HEK293 (cell line): ENCODE measurements at regions not wholly inside any gene's neighbourhood (a gene's known extent, or its start where the extent isn't known, plus 50 kb on each side); places are given as distances from the start of the nearest gene placed in this dataset.

Source experiments
- CTCF ChIA-PET: fragments of 350-600 bp; formaldehyde crosslinking; extraction: SDS; loops from one replicate; lab custom pipeline; 2021; ENCODE audit warnings: antibody characterized with exemption; lab: Yijun Ruan, JAX
- POLR2A ChIA-PET: fragments of 300-600 bp; formaldehyde crosslinking; extraction: SDS; loops from one replicate; lab custom pipeline; 2020; ENCODE audit warnings: antibody characterized with exemption, inconsistent platforms; lab: Yijun Ruan, JAX
- H3K27ac ChIP-seq: fragments of 200-500 bp; sonication (Bioruptor generic); 2 replicates; pipeline ENCODE4 v1.5.1; 2014; ENCODE audit warnings: low read depth, low read length, control low read depth, inconsistent platforms; ENCODE audit errors: extremely low read depth
- H3K36me3 ChIP-seq, 2 experiments: fragments of 200-500 bp in 1 of 2; sonication (Bioruptor generic) in 1 of 2; 1 replicate in 1 of 2; 2 replicates in 1 of 2; pipeline ENCODE4 v1.5.1; 2014 to 2017; ENCODE audit warnings: inconsistent platforms in 2 of 2, low read length in 2 of 2; ENCODE audit not compliant: control insufficient read depth in 2 of 2, insufficient read depth in 1 of 2
- H3K4me1 ChIP-seq: fragments of 200-500 bp; sonication (Bioruptor generic); 2 replicates; pipeline ENCODE4 v1.5.1; 2014; ENCODE audit warnings: mild to moderate bottlenecking, low read length, inconsistent platforms; ENCODE audit not compliant: control insufficient read depth, insufficient read depth
- H3K4me3 ChIP-seq: 2 replicates; pipeline ENCODE4 v1.5.1; 2011; ENCODE audit warnings: low read depth, mild to moderate bottlenecking, control low read depth, low read length, moderate library complexity
- H3K9me3 ChIP-seq: fragments of 200-500 bp; sonication (Bioruptor generic); 2 replicates; pipeline ENCODE4 v1.5.1; 2014; ENCODE audit warnings: low read depth, low read length, inconsistent platforms; ENCODE audit not compliant: control insufficient read depth, insufficient read depth
- BCL11B ChIP-seq: fragments of 450-650 bp; formaldehyde crosslinking; IDR thresholded peaks from 2 replicates; pipeline ENCODE4 v1.5.1; 2016; ENCODE audit warnings: low read depth, missing biosample characterization, missing genetic modification characterization
- HOXD13 ChIP-seq: sonication (generic); formaldehyde crosslinking; IDR thresholded peaks from 2 replicates; pipeline ENCODE4 v1.8.0; 2022; ENCODE audit warnings: missing genetic modification reagents, borderline replicate concordance
- OSR2 ChIP-seq: fragments of 450-650 bp; formaldehyde crosslinking; IDR thresholded peaks from 2 replicates; pipeline ENCODE4 v1.5.1; 2016; ENCODE audit warnings: missing biosample characterization, missing genetic modification characterization
- PBX3 ChIP-seq: sonication (generic); formaldehyde crosslinking; IDR thresholded peaks from 2 replicates; pipeline ENCODE4 v1.8.1; 2022; ENCODE audit warnings: mild to moderate bottlenecking, moderate library complexity, missing genetic modification reagents
- PRDM1 ChIP-seq: fragments of 450-650 bp; formaldehyde crosslinking; IDR thresholded peaks from 2 replicates; pipeline ENCODE4; 2016; ENCODE audit warnings: missing biosample characterization, missing genetic modification characterization
- SP2 ChIP-seq: fragments of 450-650 bp; formaldehyde crosslinking; IDR thresholded peaks from 2 replicates; pipeline ENCODE4 v1.5.1; 2016; ENCODE audit warnings: missing biosample characterization, missing genetic modification characterization
- ZBTB11 ChIP-seq: fragments of 450-650 bp; formaldehyde crosslinking; conservative IDR thresholded peaks from 2 replicates; pipeline ENCODE4 v1.5.1; 2016; ENCODE audit warnings: low read depth, missing biosample characterization, missing genetic modification characterization
- ZNF155 ChIP-seq: fragments of 450-650 bp; formaldehyde crosslinking; IDR thresholded peaks from 2 replicates; pipeline ENCODE4 v1.5.1; 2016; ENCODE audit warnings: missing biosample characterization, missing genetic modification characterization
- ZNF175 ChIP-seq: fragments of 450-650 bp; formaldehyde crosslinking; IDR thresholded peaks from 2 replicates; pipeline ENCODE4 v1.5.1; 2016; ENCODE audit warnings: missing biosample characterization, missing genetic modification characterization
- ZNF223 ChIP-seq: fragments of 450-650 bp; formaldehyde crosslinking; IDR thresholded peaks from 2 replicates; pipeline ENCODE4 v1.5.1; 2016; ENCODE audit warnings: missing biosample characterization, missing genetic modification characterization
- ZNF23 ChIP-seq: fragments of 450-650 bp; formaldehyde crosslinking; IDR thresholded peaks from 2 replicates; pipeline ENCODE4 v1.5.1; 2016; ENCODE audit warnings: missing biosample characterization, missing genetic modification characterization, borderline replicate concordance
- ZNF354C ChIP-seq: fragments of 450-650 bp; formaldehyde crosslinking; IDR thresholded peaks from 2 replicates; pipeline ENCODE4 v1.5.1; 2016; ENCODE audit warnings: missing biosample characterization, missing genetic modification characterization, low read depth, borderline replicate concordance
- ZNF423 ChIP-seq: fragments of 450-650 bp; formaldehyde crosslinking; IDR thresholded peaks from 2 replicates; pipeline ENCODE4 v1.5.1; 2016; ENCODE audit warnings: missing biosample characterization, missing genetic modification characterization
- ZNF433 ChIP-seq: fragments of 450-650 bp; formaldehyde crosslinking; IDR thresholded peaks from 2 replicates; pipeline ENCODE4 v1.5.1; 2016; ENCODE audit warnings: missing biosample characterization, missing genetic modification characterization, low read depth
- ZNF558 ChIP-seq: fragments of 450-650 bp; formaldehyde crosslinking; IDR thresholded peaks from 2 replicates; pipeline ENCODE4 v1.5.1; 2016; ENCODE audit warnings: missing biosample characterization, missing genetic modification characterization
- ZNF621 ChIP-seq: fragments of 450-650 bp; formaldehyde crosslinking; IDR thresholded peaks from 2 replicates; pipeline ENCODE4 v1.5.1; 2017; ENCODE audit warnings: missing biosample characterization, missing genetic modification characterization
- ZNF707 ChIP-seq: fragments of 450-650 bp; formaldehyde crosslinking; IDR thresholded peaks from 2 replicates; pipeline ENCODE4 v1.5.1; 2016; ENCODE audit warnings: missing biosample characterization, missing genetic modification characterization
- ZXDB ChIP-seq: fragments of 450-650 bp; formaldehyde crosslinking; IDR thresholded peaks from 2 replicates; pipeline ENCODE4 v1.5.1; 2016; ENCODE audit warnings: missing biosample characterization, missing genetic modification characterization
- TF ChIP-seq, protein P1 (sequence below): fragments of 450-650 bp; IDR thresholded peaks from 2 replicates; pipeline ENCODE4 v1.5.1; 2018; ENCODE audit warnings: missing biosample characterization, missing genetic modification characterization
- TF ChIP-seq, protein P2 (sequence below): fragments of 450-650 bp; formaldehyde crosslinking; IDR thresholded peaks from 2 replicates; pipeline ENCODE4 v1.5.1; 2016; ENCODE audit warnings: missing biosample characterization, missing genetic modification characterization
- TF ChIP-seq, protein P3 (sequence below): fragments of 450-650 bp; formaldehyde crosslinking; IDR thresholded peaks from 2 replicates; pipeline ENCODE4 v1.5.1; 2016; ENCODE audit warnings: missing biosample characterization, missing genetic modification characterization

DNA sequence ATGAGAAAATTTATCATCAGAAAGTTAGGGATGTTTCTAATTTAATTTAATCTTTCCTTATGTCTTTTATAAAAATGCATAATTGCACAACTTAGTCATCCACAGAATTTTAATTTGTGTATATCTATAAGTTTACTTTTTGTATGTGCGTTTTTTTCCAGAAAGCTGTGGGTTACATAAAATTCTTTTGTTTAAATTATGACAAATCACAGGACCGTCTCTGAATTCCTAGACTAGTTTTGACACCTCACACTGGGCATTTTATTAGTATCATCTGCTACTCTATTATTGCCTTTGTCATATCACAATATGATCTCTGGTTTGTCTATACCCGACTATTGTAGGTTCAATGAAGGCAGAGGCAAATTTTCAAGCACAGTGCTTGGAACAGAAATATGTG, 482.4 kb upstream of the SEMA3D start:
- CTCF ChIA-PET: no interaction called here
- POLR2A ChIA-PET: no interaction called here
- H3K4me1 ChIP-seq: no peaks in the 10 kb centered on the region

GRCh38 chr7:85664341-85664740, 477.5 kb upstream of the SEMA3D start:
- H3K36me3 ChIP-seq: no peaks in the 10 kb centered on the region; a peak in 1 of 3 replicates
- H3K27ac ChIP-seq: no peak overlapping the region
- no peaks in the 10 kb centered on the region for H3K4me1 ChIP-seq
- TF ChIP-seq ZNF423: no peak
- no peak for TF ChIP-seq ZNF155 (tag by site-specific recombination)
- no peak for TF ChIP-seq ZNF223 (tag by site-specific recombination)
- no peak for TF ChIP-seq ZNF175 (tag by site-specific recombination)
- TF ChIP-seq PBX3: no peak
- TF ChIP-seq ZNF707 (tag by site-specific recombination): no peak
- TF ChIP-seq, protein P1, sequence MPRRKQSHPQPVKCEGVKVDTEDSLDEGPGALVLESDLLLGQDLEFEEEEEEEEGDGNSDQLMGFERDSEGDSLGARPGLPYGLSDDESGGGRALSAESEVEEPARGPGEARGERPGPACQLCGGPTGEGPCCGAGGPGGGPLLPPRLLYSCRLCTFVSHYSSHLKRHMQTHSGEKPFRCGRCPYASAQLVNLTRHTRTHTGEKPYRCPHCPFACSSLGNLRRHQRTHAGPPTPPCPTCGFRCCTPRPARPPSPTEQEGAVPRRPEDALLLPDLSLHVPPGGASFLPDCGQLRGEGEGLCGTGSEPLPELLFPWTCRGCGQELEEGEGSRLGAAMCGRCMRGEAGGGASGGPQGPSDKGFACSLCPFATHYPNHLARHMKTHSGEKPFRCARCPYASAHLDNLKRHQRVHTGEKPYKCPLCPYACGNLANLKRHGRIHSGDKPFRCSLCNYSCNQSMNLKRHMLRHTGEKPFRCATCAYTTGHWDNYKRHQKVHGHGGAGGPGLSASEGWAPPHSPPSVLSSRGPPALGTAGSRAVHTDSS (tag by site-specific recombination): no peak
- TF ChIP-seq ZXDB (tag by site-specific recombination): no peak
- no peak for TF ChIP-seq ZNF354C (tag by site-specific recombination)
- TF ChIP-seq, protein P2, sequence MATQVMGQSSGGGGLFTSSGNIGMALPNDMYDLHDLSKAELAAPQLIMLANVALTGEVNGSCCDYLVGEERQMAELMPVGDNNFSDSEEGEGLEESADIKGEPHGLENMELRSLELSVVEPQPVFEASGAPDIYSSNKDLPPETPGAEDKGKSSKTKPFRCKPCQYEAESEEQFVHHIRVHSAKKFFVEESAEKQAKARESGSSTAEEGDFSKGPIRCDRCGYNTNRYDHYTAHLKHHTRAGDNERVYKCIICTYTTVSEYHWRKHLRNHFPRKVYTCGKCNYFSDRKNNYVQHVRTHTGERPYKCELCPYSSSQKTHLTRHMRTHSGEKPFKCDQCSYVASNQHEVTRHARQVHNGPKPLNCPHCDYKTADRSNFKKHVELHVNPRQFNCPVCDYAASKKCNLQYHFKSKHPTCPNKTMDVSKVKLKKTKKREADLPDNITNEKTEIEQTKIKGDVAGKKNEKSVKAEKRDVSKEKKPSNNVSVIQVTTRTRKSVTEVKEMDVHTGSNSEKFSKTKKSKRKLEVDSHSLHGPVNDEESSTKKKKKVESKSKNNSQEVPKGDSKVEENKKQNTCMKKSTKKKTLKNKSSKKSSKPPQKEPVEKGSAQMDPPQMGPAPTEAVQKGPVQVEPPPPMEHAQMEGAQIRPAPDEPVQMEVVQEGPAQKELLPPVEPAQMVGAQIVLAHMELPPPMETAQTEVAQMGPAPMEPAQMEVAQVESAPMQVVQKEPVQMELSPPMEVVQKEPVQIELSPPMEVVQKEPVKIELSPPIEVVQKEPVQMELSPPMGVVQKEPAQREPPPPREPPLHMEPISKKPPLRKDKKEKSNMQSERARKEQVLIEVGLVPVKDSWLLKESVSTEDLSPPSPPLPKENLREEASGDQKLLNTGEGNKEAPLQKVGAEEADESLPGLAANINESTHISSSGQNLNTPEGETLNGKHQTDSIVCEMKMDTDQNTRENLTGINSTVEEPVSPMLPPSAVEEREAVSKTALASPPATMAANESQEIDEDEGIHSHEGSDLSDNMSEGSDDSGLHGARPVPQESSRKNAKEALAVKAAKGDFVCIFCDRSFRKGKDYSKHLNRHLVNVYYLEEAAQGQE (tag by site-specific recombination): no peak
- TF ChIP-seq, all 188 proteins: peak for 0
- H3K9me3 ChIP-seq: no peaks in the 10 kb centered on the region
- no peak overlapping the region for H3K4me3 ChIP-seq
- CTCF ChIA-PET: interaction anchor here (0.6 to 0.7 kb wide), 2 partner anchors 174 to 790 kb away, joined by 3 to 6 read pairs; no protein-coding TSS in a partner anchor
- POLR2A ChIA-PET: no interaction called here

More for the DNA sequence above, 482.4 kb upstream of the SEMA3D start:
- no peak overlapping the region for H3K27ac ChIP-seq
- TF ChIP-seq BCL11B: no peak
- TF ChIP-seq SP2 (tag by site-specific recombination): no peak
- TF ChIP-seq HOXD13 (CRISPR knock-in tag): no peak
- TF ChIP-seq ZNF23 (tag by site-specific recombination): no peak
- no peaks in the 10 kb centered on the region; a peak in 1 of 3 replicates for H3K36me3 ChIP-seq
- no peaks in the 10 kb centered on the region for H3K9me3 ChIP-seq
- no peak overlapping the region for H3K4me3 ChIP-seq

GRCh38 chr7:85659364-85659763, 472.5 kb upstream of the SEMA3D start:
- H3K36me3 ChIP-seq: no peaks in the 10 kb centered on the region
- ChIA-PET POLR2A (no interaction called here), CTCF (no interaction called here)
- no peaks in the 10 kb centered on the region for H3K9me3 ChIP-seq
- H3K4me3 ChIP-seq: no peak overlapping the region
- no peak overlapping the region for H3K27ac ChIP-seq
- H3K4me1 ChIP-seq: no peaks in the 10 kb centered on the region
- no peak for TF ChIP-seq ZNF558 (tag by site-specific recombination)
- no peak for TF ChIP-seq OSR2 (tag by site-specific recombination)
- TF ChIP-seq ZBTB11: no peak
- no peak for TF ChIP-seq ZNF433 (tag by site-specific recombination)
- no peak for TF ChIP-seq ZNF621 (tag by site-specific recombination)
- TF ChIP-seq PRDM1 (tag by site-specific recombination): no peak
- TF ChIP-seq, protein P3, sequence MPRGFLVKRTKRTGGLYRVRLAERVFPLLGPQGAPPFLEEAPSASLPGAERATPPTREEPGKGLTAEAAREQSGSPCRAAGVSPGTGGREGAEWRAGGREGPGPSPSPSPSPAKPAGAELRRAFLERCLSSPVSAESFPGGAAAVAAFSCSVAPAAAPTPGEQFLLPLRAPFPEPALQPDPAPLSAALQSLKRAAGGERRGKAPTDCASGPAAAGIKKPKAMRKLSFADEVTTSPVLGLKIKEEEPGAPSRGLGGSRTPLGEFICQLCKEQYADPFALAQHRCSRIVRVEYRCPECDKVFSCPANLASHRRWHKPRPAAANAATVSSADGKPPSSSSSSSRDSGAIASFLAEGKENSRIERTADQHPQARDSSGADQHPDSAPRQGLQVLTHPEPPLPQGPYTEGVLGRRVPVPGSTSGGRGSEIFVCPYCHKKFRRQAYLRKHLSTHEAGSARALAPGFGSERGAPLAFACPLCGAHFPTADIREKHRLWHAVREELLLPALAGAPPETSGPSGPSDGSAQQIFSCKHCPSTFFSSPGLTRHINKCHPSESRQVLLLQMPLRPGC (tag by site-specific recombination): no peak
